Activated effector memory CD4-positive, alpha-beta T cell treated with Interleukin-2 at 50 U/mL for 16 hours (primary cell): ENCODE measurements at regions not wholly inside any gene's neighbourhood (a gene's known extent, or its start where the extent isn't known, plus 50 kb on each side); places are given as distances from the start of the nearest gene placed in this dataset.
"Not testable (repeated sequence)": the region's sequence is repeated elsewhere in the genome, so short reads cannot be mapped to it uniquely, and the experiment has no call there.

Experiments used
- DNase-seq: peaks from one replicate; pipeline ENCODE4 v3.0.0-alpha.2; 2020

GRCh38 chr7:131057015-131057793 lies 270.5 kb upstream of the MKLN1 start:
- no peak for DNase-seq

- DNase-seq = no peak
Observed at GRCh38 chr7:131057794-131058070, 269.9 kb upstream of the MKLN1 start.

- not testable (repeated sequence) for DNase-seq
Observed at GRCh38 chr7:131058561-131059288, 269.0 kb upstream of the MKLN1 start.

DNA sequence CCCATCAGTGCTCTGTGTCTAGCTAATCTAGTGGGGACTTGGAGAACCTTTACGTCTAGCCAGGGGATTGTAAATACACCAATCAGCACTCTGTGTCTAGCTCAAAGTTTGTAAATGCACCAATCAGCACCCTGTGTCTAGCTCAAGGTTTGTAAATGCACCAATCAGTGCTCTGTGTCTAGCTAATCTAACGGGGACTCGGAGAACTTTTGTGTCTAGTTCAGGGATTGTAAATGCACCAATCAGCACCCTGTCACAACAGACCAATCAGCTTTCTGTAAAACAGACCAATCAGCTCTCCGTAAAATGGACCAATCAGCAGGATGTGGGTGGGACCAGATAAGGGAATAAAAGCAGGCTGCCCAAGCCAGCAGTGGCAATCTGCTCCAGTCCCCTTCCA lies 268.3 kb upstream of the MKLN1 start:
- not testable (repeated sequence) for DNase-seq

DNA sequence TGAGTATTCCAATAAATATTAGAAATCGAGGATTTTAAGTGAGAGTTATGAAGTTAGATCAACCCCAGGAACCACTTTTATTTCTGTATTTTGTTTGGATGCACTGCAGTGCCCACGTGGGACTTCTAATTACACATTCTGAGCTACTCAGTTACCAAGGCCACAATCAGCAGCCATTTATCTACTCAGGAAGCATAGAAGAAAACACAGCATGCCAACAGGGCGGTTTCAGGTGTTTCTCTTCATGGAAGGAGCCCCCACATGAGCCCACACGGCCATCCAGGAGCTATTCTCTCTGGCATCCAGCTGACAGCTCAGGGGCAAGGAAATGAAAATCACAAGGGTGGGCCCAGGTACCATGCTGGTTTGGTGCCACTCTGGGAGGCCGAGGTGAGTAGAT lies 266.5 kb upstream of the MKLN1 start:
- no peak for DNase-seq

DNA sequence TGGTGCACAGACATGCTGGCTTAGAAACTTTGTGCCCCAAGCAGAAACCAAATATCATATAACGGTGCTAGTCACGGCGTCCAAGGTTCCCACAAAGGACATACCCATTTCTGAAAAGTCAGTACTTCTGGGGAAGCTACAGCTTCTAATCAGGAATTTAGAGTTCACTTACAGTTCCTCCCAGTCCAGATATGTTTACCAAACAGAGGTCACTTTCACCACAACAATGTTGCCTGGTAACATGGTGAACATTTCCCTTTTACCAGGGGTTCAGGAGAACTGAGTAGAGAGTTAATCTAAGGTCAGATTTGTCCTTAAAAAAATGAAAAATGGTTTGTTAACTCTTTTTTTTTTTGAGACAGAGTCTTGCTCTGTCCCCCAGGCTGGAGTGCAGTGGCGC lies 265.9 kb upstream of the MKLN1 start:
- DNase-seq = no peak

GRCh38 chr7:131066635-131067034 lies 261.0 kb upstream of the MKLN1 start:
- DNase-seq = no peak

- no peak for DNase-seq
Observed at GRCh38 chr7:131067220-131067619, 260.5 kb upstream of the MKLN1 start.

DNA sequence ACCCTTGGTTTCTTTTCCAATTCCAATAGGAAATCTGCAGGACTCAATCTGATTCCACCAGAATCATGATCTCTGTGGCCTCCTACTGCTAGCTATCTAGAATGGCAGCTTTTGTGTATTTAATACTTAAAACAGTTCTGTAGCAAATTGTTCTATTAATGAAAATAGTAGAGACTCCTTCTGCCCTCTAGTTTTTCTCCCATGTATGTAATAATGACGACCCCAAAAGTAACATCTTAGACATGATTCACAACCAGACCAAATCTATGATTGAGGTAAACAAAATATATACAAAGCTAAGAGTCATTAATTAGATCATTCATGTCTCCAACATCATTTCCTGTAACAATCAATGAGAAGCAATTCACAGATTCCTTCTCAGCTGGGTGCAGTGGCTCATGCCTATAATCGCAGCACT lies 259.1 kb upstream of the MKLN1 start:
- no peak for DNase-seq

- DNase-seq = no peak
Observed at GRCh38 chr7:131071786-131072504, 255.7 kb upstream of the MKLN1 start.

- DNase-seq = no peak
Observed at GRCh38 chr7:131072505-131073091, 255.1 kb upstream of the MKLN1 start.

DNA sequence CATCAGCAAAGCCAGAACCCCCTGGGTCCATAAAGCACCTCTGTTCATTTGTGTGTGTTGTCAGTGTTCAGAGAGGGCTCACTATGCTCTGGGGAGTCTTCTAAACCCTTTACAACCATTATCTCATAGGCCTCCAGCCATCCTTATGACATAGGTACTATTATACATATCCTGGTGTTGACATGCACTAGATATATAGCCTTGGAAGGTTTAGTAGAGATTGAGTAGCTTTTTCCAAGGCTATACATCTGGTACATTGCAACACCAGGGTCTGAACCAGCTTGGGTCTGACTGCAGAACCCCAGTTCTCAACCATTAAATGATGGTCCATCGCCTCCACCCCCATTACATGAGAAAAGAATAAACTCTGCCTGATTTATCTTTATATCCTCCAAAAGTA lies 253.6 kb upstream of the MKLN1 start:
- DNase-seq = no peak

DNA sequence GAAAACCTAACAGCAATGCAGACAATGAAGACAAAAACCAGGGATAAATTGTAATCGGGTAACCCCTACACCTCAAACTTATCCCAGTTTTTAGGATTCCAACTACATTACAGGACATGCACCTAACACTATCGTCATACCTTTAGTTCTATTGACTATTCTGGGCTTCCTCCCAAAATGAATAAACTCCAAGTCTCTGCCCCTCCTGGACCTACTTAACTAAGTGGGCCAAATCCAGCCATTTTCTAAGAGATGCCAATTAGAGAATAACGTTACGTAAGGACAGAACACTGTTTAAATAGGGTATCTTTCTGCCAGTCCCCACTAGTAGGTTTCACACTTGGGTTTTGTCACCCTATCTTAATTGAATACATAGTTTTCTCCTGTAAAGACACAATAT lies 253.1 kb upstream of the MKLN1 start:
- no peak for DNase-seq

DNA sequence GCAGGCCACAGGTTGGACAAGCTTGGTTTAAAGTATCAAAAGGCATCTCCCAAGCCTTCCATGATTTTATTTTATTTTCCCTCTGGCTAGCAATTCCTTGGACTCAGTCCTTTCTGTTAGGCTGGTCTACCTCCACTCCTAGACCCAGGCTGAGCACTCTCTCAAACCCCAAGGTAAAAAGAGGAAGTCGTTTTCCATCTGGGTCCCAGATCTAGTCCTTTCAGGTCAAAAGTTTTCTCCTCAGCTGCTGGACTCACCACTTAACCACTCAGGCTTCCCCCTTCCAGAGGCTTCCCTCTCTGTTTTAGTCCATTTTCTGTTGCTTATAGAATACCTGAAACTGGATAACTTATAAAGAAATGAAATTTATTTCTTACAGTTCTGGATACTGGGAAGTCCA lies 252.3 kb upstream of the MKLN1 start:
- DNase-seq = no peak

- no peak for DNase-seq
Observed at GRCh38 chr7:131076032-131076431, 251.6 kb upstream of the MKLN1 start.

GRCh38 chr7:131076711-131077181 lies 250.9 kb upstream of the MKLN1 start:
- DNase-seq = no peak

DNA sequence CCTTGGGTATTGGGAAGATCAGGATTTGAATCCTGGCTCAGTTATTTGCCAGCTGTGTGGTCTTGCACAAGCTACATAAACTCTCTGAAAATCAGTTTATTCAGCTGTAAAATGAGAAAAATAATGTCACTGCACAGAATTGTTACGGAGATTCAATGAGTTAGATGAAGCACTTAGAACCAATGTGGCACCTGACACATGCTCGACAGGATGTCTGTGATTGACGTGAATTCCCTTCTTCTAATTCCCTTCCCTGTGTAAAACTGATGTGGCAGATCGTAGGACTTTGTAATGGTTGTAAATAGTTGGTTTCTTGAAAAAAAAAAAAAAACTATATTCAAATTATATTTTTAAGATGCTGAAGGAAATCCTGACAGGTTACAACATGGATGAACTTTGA lies 249.9 kb upstream of the MKLN1 start:
- DNase-seq = no peak

- DNase-seq = no peak
Observed at GRCh38 chr7:131080754-131081153, 246.9 kb upstream of the MKLN1 start.

GRCh38 chr7:131081308-131081707 lies 246.4 kb upstream of the MKLN1 start:
- DNase-seq = no peak

- no peak for DNase-seq
Observed at GRCh38 chr7:131083781-131084180, 243.9 kb upstream of the MKLN1 start.

GRCh38 chr7:131084336-131084735 lies 243.3 kb upstream of the MKLN1 start:
- DNase-seq = not testable (repeated sequence)

DNA sequence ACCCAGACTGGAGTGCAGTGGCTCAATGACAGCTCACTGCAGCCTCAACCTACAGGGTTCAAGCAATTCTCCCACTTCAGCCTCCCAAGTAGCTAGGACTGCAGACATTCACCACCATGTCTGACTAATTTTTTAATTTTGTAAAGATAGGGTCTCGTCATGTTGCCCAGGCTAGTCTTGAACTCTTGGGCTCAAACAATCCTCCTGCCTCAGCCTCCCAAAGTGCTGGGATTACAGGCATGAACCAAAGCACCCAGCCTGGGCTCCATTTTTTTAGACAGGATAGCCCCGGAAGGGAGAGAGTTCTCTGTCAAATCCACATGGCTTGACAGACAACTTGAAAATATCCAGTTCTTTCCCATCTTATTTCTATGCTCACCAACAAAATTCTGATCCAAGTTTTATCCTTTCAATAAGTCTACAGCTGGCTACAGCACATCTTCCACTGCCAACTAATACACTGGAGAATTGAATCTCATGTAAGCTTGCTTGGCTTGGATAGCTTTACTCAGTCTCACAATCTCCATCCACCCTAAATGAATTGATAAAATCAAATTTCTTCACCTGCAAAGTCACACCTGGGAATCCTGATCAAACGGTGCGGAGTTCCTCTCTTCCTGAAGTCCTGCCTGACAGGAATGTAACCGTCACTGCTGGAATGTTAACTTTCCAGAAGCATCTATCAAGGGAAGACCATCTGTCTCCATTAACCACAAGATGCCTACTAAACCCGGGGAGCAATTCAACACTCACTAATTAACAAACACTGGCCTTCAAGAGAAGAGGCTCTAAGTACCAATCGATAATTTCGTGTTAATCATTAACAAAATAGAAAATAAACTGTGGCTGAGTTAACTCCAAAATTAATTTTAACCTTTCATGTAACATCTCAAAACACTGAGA lies 239.7 kb upstream of the MKLN1 start:
- DNase-seq = no peak
